ENCODE measurements at regions not wholly inside any gene's neighbourhood (a gene's known extent, or its start where the extent isn't known, plus 50 kb on each side); places are given as distances from the start of the nearest gene placed in this dataset.

DNA sequence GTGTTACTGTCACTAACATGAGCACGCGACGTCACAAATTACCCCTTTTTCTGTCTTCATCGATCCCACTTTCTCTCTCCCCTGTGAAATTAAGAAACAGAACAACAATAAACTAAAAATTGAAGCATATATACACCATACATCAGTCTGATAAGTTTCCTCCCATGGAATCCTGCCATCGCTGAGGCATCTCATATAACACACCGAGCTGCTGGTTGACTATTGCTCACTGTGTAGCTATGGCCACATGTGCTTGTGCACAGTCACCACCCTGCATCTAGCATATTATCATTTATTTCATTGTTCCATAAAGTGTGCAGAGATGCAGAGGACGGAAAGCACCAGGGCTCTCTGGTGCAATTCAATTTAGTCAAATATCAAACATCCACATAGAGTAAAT is 777.9 kb upstream of the ARRDC4 start:
- no peak for TF ChIP-seq CTCF (IDR thresholded peaks at IDR 0.05)

- no peak for TF ChIP-seq CTCF (IDR thresholded peaks at IDR 0.05)
Observed at GRCh38 chr15:97189162-97189780, 771.2 kb upstream of the ARRDC4 start.

DNA sequence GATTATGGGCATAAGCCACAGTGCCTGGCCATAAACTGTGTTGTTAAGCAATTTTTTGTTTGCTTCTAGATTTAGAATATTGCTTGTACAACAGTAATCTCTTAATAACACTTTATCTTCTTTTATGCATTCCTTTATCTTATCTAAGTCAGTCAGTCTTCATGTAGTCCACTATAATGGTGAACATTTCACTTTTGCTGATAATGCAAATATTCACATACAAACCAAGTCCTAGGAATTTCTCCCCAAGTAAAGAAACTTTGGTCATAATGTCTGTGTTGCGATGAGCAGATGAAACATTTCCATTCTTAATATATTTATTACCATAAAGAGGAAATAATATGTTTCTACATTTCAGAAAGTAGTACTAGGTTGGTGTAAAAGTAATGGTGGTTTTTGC is 765.8 kb upstream of the ARRDC4 start:
- no peak for TF ChIP-seq CTCF (IDR thresholded peaks at IDR 0.05)

GRCh38 chr15:97196048-97197014 is 764.2 kb upstream of the ARRDC4 start:
- TF ChIP-seq CTCF (IDR thresholded peaks at IDR 0.05): no peak

DNA sequence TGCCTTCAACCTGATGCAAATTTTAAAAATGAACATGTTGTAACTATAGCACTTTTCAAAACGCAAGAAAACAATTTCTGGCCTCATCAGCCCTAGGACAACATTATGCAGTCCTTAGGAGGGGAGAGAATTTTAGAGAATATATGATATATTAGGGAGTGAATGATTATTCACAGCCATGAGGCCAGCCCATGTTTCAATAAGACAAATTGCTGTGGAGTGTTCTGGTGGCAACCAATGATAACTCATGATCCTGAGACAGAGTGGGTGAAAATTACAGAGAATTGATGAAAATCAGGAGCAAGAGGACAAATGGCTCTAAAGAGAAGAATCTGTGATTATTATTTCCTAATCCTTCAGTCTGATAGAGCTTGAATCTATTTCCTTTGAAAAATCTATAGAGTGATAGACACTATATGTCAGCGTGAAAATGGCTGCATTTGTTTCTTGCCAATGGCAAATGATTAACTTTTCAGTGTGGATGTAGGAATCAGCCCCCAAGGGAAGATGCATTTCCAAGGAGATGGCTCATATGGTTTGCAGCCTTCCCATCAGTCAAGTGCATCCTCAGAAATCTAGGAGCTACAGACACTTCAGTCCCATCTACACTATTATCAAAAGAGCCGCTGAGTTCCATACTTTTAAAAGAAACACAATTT is 761.0 kb upstream of the ARRDC4 start:
- no peak for TF ChIP-seq CTCF (IDR thresholded peaks at IDR 0.05)

DNA sequence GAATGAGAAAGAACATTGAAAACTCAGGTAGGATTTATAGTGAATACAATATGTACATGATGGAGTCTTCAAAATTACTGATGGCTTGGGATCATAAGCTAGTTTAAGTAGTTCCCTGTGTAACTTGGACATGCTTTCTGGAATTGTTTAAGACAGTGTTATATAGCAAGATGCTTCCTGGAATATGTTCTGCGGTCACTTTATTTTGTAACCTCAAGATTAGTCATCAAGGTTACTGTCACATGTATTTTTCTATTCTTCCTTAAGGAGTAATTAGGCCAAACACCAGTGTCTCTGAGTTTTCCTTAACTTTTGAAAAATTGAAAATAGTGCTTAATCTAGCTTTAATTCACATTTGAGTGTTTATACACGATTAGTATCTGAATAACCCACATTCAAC is 760.3 kb upstream of the ARRDC4 start:
- TF ChIP-seq CTCF (IDR thresholded peaks at IDR 0.05): no peak

DNA sequence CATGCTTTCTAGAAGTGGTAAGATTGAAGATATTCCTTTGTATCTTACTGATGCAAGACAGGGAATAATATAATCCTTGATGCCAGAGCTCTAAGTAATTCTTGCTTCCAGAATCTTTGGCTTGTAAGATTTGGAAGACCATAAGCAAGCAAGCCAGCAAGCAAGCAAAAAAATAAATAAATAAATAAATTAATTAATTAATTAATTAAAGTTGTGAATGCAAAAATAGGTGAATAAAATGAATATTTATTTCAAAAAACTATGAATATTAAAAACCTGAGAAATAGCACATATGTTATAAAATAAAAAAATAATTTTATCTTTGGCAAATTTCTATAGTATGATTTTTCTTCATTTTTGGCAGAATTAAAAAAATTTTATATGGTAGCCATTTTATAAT is 750.2 kb upstream of the ARRDC4 start:
- no peak for TF ChIP-seq CTCF (IDR thresholded peaks at IDR 0.05)

Measured in LNCAP (cell line).